GM21723 (cell line): ENCODE measurements at regions not wholly inside any gene's neighbourhood (a gene's known extent, or its start where the extent isn't known, plus 50 kb on each side); places are given as distances from the start of the nearest gene placed in this dataset.

Experiments used
- ATAC-seq: cut with Tn5 transposase; IDR thresholded peaks from one replicate; pipeline ENCODE4 v1.9.1; 2021; ENCODE audit warnings: mild to moderate bottlenecking, moderate library complexity; ENCODE audit not compliant: unreplicated experiment

DNA sequence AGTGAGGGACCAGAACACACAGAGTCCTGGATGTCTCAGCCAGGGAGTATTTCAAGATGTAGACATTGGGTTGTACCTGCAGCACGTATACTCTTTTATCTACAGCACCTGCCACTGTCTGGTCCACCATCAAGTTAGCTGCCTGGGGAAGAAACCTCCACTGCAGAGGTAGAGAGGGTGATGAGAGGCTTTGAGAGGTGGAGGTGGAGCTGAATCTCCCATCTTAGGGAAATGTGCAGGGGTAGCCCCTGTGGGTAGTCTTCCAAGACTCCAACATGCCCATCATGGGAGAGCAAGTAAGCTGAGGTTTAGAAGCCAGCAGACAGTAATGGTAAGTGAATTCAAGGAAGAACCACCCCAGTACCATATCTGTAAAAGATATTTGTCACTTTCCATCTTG lies 93.3 kb upstream of the CELF4 start:
- ATAC-seq = no peak

DNA sequence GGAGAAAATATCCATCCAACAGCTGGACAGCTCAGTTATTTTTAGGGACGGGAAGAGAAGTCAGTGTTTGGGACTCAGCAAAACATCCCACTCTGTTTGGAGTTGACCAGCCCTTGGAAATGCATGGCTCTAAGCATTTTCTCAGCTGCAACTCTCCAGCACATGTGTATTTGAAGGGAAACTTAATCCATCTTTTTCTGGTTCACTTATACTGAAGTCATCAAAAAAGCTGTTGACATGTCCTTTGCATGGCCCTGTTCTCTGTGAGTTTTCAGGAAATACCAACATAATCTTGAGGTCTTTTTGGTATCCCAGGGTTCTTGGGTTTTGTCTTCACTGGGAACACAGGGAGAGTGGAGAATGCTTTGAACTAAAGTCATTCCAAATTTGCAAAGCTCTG lies 91.9 kb upstream of the CELF4 start:
- no peak for ATAC-seq

DNA sequence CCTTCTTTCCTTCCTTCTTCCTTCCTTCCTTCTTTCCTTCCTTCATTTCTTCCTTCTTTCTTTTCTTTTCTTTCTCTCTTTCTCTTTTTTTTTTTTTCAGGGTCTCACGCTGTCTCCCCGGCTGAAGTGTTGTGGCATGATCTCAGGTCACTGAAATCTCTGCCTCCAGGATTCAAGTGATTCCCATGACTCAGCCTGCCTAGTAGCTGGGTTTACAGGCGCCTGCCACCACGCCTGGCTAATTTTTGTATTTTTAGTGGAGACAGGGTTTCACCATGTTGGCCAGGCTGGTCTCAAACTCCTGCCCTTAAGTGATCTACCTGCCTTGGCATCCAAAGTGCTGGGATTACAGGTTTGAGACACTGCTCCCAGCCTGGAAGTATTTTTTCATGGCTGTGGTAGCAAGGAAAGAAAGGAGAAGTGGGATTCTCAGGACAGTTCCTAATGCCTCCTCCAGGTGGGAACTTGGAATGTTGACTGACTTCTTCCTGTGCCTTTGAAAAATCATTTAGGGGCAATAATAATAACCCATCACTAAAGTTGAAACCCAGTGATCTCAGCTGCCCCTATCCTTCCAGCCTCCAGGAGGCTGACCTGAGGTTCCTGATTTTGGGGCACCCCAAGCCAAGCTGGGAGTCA lies 89.3 kb upstream of the CELF4 start:
- no peak for ATAC-seq

DNA sequence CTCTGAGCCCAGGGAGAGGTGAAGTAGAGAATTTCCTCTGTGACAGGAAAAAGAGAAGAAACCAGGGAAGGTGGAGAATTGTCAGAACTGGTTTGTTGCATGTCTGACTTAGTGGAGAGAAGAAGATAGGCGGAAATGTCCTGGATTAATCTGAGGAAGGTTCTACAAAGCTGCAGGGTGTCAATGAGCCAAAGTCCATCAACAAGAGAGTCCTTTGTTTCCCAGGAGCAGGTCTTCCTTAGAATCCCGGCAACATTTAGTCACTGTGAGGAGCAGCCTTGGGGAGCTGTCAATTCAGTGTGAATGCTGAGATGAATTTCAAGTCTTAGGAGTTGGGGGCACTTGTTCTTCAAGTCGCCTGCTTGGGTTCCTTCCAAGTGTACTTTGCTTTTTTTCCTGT lies 88.4 kb upstream of the CELF4 start:
- no peak for ATAC-seq

DNA sequence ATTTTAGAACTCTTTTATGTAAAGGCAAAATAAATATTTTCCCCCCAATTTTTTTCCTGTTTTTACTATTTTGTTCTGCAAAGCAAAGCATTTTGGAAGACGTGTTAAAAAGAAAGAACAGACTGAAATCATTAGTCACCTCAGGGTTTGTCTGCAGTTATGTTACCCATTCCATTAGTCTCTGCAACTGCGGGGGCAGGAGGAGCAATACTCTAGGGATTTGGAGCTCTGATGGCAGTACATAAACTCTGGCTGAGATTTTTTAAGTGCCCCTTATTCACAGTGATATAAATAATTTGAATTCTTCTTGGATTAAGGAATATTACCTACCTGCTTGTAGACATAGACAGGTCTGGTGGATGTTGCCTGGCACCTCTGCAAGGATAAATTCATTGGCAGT lies 88.0 kb upstream of the CELF4 start:
- ATAC-seq = no peak

DNA sequence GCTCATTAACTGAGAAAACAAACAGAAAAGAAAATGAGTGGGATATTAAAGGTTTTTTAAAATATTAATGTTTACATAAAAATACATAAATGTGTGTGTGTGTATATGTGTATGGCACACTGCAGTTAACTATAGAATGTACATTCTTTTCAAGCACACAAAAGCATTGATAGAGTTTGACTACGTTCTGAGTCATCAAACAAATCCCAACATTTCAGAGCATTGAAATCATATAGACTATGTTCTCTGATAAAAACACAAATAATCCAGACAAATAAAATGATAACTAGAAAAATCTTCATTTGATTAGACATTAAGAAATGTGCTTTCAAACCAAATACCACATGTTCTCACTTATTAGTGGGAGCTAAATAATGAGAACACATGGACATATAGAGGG lies 84.3 kb upstream of the CELF4 start:
- ATAC-seq = no peak

DNA sequence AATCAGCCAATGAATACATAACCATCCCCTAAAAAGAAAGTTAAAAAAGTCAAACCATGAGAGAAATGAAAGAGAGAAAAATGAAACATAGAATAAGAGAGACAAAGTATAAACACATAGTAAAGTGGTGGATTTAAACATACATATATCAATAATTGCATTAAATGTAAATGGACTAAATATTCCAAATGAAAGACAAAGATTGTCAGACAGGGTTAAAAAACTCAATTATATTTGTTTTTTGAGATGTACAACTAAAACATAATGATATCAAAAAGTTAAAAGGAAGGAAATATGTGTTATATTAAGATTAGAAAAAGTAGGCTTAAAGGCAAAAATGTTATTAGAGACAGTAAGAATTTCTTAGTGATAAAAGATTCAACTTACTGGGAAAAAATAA lies 83.8 kb upstream of the CELF4 start:
- no peak for ATAC-seq

DNA sequence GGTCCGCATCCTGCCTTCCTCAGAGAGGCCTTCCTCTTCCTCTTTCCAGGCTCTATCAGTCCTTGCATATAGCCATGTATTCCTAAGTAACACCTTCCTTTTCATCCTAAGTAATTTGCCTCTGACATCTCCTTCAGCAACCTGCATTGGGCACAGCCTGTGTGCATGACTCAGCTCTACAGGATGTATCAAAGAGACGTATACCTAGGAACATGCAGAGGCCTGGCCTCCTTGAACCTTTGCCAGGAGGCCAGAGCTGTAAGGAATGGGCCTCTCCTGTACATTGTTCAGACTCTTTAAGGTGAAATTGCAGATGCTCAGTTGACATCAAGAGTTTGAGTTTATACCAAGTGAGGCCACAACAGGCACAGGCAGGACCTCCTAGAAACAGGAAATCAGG lies 76.0 kb upstream of the CELF4 start:
- ATAC-seq = no peak

DNA sequence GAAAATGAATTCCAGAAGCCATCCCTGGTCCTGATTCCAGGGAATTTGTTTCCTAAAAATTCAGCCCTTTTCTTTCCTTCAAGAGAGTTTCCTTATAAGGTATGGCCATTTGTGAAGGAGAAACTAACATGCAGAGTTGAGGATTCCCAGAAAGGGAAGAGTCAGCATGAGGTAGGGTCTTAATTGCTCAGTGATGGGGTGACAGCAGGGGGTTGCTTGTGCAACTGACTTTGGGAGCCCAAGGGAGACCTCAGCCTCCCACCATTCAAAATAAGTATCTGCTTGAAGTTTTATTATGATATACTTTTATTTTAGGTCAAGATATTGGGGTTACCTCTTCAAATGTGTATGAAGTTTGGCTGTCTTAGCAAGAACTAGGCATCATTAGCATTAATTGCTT lies 74.9 kb upstream of the CELF4 start:
- no peak for ATAC-seq

DNA sequence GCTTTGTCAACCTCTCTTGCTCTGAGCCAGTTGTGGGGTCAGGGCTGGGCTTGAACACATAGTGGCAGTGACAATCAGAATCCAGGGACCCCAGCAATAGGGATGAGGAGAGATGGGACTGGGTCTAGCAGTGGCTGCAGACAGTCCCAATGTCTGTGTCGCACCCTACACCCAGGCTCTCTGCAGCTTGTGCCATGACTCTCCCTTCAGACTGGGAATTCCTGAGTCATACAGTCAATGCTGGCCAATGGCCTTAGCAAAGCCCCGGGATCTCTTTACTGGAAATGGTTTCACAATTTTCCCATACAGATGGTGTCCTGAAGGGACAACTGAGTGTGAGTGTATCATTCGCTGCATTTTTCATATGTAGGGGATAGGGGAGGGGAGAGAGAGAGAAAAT lies 74.2 kb upstream of the CELF4 start:
- ATAC-seq = no peak

DNA sequence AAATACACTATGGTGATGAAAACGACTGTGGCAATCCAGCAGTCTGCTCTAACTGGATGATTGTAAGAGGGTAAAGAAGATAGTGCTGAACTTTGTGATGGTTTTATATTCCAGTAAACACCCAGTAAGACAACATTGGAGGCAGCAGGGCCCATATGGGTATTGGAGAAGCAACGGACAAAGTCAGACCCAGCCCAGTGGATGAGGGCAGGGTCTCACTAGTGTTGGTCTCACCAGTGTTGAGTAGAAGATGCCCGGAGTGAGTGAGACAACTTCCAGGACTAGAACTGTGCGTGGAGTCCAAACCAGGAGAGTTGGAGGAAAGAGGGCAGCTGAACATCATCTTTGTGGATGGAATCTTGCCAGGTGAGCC lies 71.9 kb upstream of the CELF4 start:
- no peak for ATAC-seq

DNA sequence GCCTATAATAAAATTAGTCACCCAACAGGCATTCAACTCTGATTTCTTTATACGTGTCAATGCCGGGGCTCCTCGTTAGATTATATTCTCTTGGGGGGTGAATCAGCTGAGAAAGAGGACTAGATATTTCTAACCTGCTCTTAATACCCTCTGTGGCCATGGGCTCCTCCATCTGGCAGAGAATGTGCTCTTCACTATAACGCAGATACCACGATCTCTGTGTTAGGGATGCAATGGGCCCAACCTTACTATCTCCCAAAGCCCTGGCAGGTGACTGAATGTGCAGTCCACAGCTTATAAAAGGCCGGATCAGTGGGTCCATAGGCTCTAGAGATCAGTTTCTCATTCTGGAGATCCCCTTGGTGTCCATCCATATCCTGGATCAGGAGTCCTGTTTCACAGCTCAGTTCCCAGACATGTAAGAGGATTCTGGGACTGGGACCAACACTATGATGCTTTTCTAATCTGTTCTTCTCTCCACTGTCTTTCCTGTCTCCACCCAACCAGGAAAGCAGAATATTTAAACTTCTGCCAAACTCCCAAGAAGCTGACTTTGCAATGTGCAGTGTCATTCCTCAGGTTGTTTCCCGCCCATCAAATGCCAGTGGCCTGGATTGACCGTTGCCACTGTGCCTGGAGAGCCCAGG lies 71.4 kb upstream of the CELF4 start:
- ATAC-seq = no peak

DNA sequence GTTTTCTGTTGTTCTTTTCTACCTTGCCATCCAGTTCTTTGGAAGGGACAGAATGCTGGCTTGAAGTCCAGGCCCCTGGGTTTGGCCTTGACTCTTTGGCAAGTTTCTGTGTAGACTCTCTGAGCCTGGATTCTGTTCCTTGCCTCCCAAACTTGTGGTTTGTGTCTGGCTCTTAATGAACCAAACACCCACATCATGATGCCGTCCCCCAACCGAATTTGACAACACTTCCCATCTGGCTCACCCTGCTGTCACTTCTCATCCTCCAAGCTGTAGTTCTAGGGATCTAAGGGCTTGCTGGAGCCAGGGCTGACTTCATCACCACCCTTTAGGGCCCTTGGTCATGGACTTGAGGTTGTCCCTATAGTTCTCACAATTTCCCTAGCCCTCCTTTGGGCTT lies 68.9 kb upstream of the CELF4 start:
- ATAC-seq = no peak

DNA sequence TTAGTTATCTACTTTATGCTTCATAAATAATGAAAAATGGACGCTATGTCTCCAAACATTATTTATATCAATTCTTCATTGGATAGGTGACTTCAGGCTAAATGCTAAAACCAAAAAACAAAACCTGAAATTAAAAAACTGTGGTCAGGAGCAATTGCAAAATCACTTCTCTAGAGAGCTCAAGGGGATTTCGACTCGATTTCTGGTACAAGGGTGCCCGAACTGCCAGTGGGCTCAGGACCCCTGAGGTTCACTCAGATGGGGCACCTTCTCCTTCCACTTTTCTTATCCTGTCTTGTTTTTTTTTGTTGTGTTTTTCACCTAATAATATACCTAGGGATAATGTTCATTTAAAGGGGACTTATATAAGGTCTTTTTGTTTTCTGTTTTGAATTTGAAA lies 65.8 kb upstream of the CELF4 start:
- ATAC-seq = no peak

DNA sequence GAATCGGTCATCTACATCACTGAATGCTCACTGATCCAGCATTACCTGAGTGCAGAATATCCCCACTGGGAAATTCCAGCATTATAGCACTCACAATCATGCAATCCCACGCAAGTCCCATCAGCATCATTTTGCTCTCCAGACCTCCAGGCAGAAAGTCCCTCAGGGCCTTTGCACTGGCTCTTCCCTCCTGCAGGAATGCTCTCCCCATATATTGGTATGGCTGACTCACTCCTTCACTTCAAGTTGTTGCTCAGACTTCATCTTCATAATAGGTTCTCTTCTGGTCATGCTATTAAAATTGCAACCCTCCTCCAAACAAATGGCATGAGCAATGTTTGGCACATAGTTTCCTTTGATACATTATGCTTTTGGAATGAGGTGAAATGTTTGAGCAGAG lies 64.7 kb upstream of the CELF4 start:
- no peak for ATAC-seq

DNA sequence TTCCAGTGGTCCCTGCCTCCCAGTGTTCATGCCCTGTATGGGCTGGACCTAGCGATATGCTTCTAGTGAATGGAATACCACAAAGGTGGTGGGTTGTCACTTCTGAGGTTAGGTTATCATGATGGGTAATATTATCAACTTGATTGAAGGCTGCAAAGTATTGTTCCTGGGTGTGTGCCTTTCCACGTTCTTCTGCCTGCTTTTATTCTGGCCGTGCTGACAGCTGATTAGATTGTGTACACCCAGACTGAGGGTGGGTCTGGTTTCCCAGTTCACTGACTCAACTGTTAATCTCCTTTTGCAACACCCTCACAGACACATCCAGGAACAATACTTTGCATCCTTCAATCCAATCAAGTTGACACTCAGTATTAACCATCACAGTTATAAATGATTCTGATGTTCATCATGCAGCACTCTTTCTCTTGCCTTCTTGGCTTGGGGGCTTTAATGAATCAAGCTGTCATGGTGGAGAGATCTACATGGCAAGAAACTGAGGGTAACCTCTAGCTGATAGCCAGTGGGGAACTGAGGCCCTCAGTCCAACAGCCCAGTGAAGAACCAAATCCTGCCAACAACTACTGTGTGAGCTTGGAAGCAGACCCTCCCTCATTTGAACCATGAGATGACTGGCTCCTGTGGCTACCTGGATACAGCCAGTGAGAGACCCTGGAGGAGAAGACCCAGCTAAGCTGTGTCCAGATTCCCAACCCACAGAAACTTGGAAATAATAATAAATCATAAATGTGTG lies 63.0 kb upstream of the CELF4 start:
- ATAC-seq = no peak

DNA sequence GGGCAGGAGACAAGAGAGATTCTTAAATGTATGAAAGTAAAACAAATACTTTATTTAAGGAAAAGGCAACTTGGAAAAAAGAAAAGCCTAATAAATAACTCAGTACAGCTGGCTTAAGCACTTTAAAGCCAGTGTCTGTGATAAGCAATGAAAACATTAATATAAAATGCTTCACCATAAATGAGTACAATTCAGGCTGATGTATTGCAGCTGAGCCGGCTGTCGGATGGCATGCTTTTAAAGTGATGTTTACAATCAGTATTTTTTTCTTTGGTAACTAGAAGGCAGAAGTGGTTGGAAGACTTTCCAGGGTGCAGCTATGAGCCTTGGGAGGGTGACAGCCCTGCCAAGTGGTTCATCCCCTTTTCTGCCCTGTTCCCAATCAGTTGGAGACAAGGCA lies 58.7 kb upstream of the CELF4 start:
- no peak for ATAC-seq

DNA sequence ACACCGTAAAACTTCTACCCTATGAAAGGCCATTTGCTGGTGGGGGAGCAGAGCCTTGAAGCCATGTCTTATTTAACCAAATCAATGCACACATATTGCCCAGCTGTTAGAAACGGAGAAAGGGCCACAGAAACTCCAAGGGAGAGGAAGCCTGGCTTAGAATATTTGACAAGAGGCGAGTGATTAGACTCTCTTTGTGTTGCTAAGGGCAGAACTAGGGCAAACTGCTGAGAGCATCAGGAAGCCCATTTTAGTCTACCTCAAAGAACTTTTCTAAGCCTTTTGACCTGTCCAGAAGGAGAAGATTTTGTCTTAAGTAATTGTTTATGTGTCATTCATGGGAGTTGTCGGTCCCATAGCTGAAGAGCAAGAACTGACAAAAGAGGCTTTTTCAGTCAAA lies 54.4 kb upstream of the CELF4 start:
- no peak for ATAC-seq

DNA sequence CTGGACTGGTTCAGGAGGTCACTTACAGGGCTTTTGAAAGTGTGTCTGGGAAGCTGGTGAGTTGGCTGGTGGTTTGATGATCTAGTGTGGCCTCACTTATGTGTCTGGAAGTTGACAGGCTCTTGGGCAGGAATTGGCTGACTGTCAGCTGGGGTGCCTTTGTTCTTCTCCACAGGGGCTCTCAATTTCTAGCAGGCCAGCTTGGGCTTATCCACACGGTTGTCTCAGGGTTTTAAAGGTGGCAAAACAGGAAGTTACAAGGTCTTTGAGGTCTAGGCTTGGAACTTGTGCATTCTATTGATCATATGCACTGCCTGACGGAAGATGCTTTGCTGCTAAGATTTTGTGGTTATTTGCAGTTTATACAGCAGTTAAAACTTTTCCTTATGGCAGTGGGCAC lies 52.0 kb upstream of the CELF4 start:
- no peak for ATAC-seq
